Keratinocyte (primary cell): ENCODE measurements at regions not wholly inside any gene's neighbourhood (a gene's known extent, or its start where the extent isn't known, plus 50 kb on each side); places are given as distances from the start of the nearest gene placed in this dataset.

Experiments
- DNase-seq: peaks from one replicate; pipeline ENCODE4 v3.0.0-alpha.2; 2011; ENCODE audit warnings: low read depth, missing footprints, low spot score
- FAIRE-seq: peaks from 2 replicates; lab custom pipeline; 2011; peaks lifted over from hg19 to GRCh38; lab: Jason Lieb, UNC
- H2AFZ ChIP-seq: 2 replicates; pipeline ENCODE4 v1.6.0; 2012; ENCODE audit warnings: low read length, control low read depth, inconsistent platforms; ENCODE audit not compliant: control insufficient read depth
- H3K27ac ChIP-seq: 2 replicates; pipeline ENCODE4 v1.5.1; 2011; ENCODE audit warnings: low read length; ENCODE audit not compliant: control insufficient read depth, insufficient read depth
- H3K27me3 ChIP-seq: 3 replicates; pipeline ENCODE4 v1.6.0; 2011; ENCODE audit warnings: low read length; ENCODE audit not compliant: control insufficient read depth, insufficient read depth; ENCODE audit errors: extremely low read depth
- H3K36me3 ChIP-seq, 2 experiments: 2 replicates in 1 of 2; 3 replicates in 1 of 2; pipeline ENCODE4 v1.5.1; 2011; ENCODE audit warnings: low read length in 2 of 2, mild to moderate bottlenecking in 1 of 2; ENCODE audit not compliant: control insufficient read depth in 2 of 2, insufficient read depth in 2 of 2; ENCODE audit errors: extremely low read depth in 1 of 2
- H3K4me1 ChIP-seq: 3 replicates; pipeline ENCODE4 v1.5.1; 2011; ENCODE audit warnings: low read length; ENCODE audit not compliant: control insufficient read depth, insufficient read depth; ENCODE audit errors: extremely low read depth
- H3K4me2 ChIP-seq: 3 replicates; pipeline ENCODE4 v1.6.0; 2011; ENCODE audit warnings: low read depth, low read length; ENCODE audit not compliant: control insufficient read depth, insufficient read depth; ENCODE audit errors: extremely low read depth
- H3K4me3 ChIP-seq, 3 experiments: fragments of 200-600 bp in 1 of 3; sonication (generic) in 1 of 3; 2 replicates in 2 of 3; 3 replicates in 1 of 3; pipeline ENCODE4 v1.5.1; 2011 to 2016; ENCODE audit warnings: low read length in 3 of 3, mild to moderate bottlenecking in 3 of 3, control low read depth in 2 of 3, inconsistent platforms in 1 of 3, low read depth in 1 of 3, mixed read lengths in 1 of 3, mixed run types in 1 of 3, moderate library complexity in 1 of 3; ENCODE audit not compliant: control insufficient read depth in 2 of 3, insufficient read depth in 2 of 3; ENCODE audit errors: extremely low read depth in 1 of 3
- H3K79me2 ChIP-seq: 2 replicates; pipeline ENCODE4 v1.6.0; 2012; ENCODE audit warnings: low read length; ENCODE audit not compliant: control insufficient read depth, insufficient read depth
- H3K9ac ChIP-seq: 3 replicates; pipeline ENCODE4 v1.6.0; 2011; ENCODE audit warnings: low read length; ENCODE audit not compliant: control insufficient read depth, insufficient read depth; ENCODE audit errors: extremely low read depth
- H3K9me1 ChIP-seq: 3 replicates; pipeline ENCODE4 v1.6.0; 2011; ENCODE audit warnings: low read length; ENCODE audit not compliant: control insufficient read depth, insufficient read depth; ENCODE audit errors: extremely low read depth
- H3K9me3 ChIP-seq: 2 replicates; pipeline ENCODE4 v1.5.1; 2012; ENCODE audit warnings: low read depth, low read length; ENCODE audit not compliant: control insufficient read depth
- H4K20me1 ChIP-seq: 3 replicates; pipeline ENCODE4 v1.6.0; 2011; ENCODE audit warnings: low read length; ENCODE audit not compliant: control insufficient read depth, insufficient read depth; ENCODE audit errors: extremely low read depth
- CTCF ChIP-seq, 3 experiments: IDR thresholded peaks in 1 of 3; conservative IDR thresholded peaks in 1 of 3; optimal IDR thresholded peaks in 1 of 3; 2 replicates in 2 of 3; 3 replicates in 1 of 3; pipeline versions ENCODE3 to v1.5.1; 2011; ENCODE audit warnings: low read length in 3 of 3, mild to moderate bottlenecking in 3 of 3, moderate library complexity in 2 of 3, control low read depth in 1 of 3, inconsistent platforms in 1 of 3; ENCODE audit not compliant: insufficient read depth in 2 of 3; ENCODE audit errors: extremely low read depth in 1 of 3
- EZH2 ChIP-seq: IDR thresholded peaks from one replicate; pipeline ENCODE4 v1.6.1; 2012; ENCODE audit warnings: inconsistent platforms, mild to moderate bottlenecking, low read length, moderate library complexity
- dilution Hi-C: fragments of 300-500 bp; cut with MboI; formaldehyde crosslinking; loops from one replicate; pipeline ENCODE4 v1.7.0; 2020; ENCODE audit warnings: low sequenced_read_pairs; ENCODE audit not compliant: extremely low pct_ligation_motif_present

GRCh38 chr1:208910161-208910560 is 666.0 kb upstream of the PLXNA2 start:
- no peaks in the 10 kb centered on the region for H3K79me2 ChIP-seq
- TF ChIP-seq EZH2 (no peak), CTCF (optimal IDR thresholded peaks at IDR 0.05 in 1 of 3, IDR thresholded peaks at IDR 0.05 in 1 of 3, conservative IDR thresholded peaks at IDR 0.05 in 1 of 3; ENCODE audit: extremely low read depth in 1 of 3, insufficient read depth in 2 of 3, low read length in 3 of 3) (no peak)
- FAIRE-seq (no peak), DNase-seq (no peak)
- no peaks in the 10 kb centered on the region for H3K36me3 ChIP-seq
- no peak overlapping the region for H3K4me3 ChIP-seq
- H3K9ac ChIP-seq: no peak overlapping the region
- H3K4me1 ChIP-seq: no peaks in the 10 kb centered on the region
- no peak overlapping the region for H3K4me2 ChIP-seq
- no peaks in the 10 kb centered on the region for H4K20me1 ChIP-seq
- no peaks in the 10 kb centered on the region for H3K9me1 ChIP-seq
- no peak overlapping the region for H3K27ac ChIP-seq
- no peaks in the 10 kb centered on the region for H3K27me3 ChIP-seq
- dilution Hi-C loops: no loop called here
- H3K9me3 ChIP-seq: no peaks in the 10 kb centered on the region
- no peak overlapping the region for H2AFZ ChIP-seq

GRCh38 chr1:208917281-208917680 is 666.2 kb upstream of the CAMK1G start:
- no peak overlapping the region for H3K4me3 ChIP-seq
- peaks cover 27% of the 10 kb centered on the region for H3K4me1 ChIP-seq
- no peak overlapping the region for H3K9ac ChIP-seq
- FAIRE-seq: peak; percentile 17
- no peaks in the 10 kb centered on the region for H3K36me3 ChIP-seq
- no peak overlapping the region for H3K4me2 ChIP-seq
- H3K27ac ChIP-seq: no peak overlapping the region
- H2AFZ ChIP-seq: no peak overlapping the region
- TF ChIP-seq EZH2: no peak
- TF ChIP-seq CTCF (optimal IDR thresholded peaks at IDR 0.05 in 1 of 3, IDR thresholded peaks at IDR 0.05 in 1 of 3, conservative IDR thresholded peaks at IDR 0.05 in 1 of 3; ENCODE audit: extremely low read depth in 1 of 3, insufficient read depth in 2 of 3, low read length in 3 of 3): no peak
- H3K27me3 ChIP-seq: no peaks in the 10 kb centered on the region
- DNase-seq: no peak
- dilution Hi-C loops: no loop called here
- H3K9me3 ChIP-seq: no peaks in the 10 kb centered on the region
- H4K20me1 ChIP-seq: no peaks in the 10 kb centered on the region
- no peaks in the 10 kb centered on the region for H3K9me1 ChIP-seq
- no peaks in the 10 kb centered on the region for H3K79me2 ChIP-seq
